Neural cell (in vitro differentiated cells): ENCODE measurements at regions not wholly inside any gene's neighbourhood (a gene's known extent, or its start where the extent isn't known, plus 50 kb on each side); places are given as distances from the start of the nearest gene placed in this dataset.
A peak's percentile ranks its signal among the peaks of the same experiment; 100 is the strongest.

Experiments used
- H2AFZ ChIP-seq: fragments of 200-600, 300-800 bp; sonication (generic), shearing (Covaris generic); 2 replicates; pipeline ENCODE4 v1.6.0; 2014; ENCODE audit warnings: low read depth, mild to moderate bottlenecking, antibody characterized with exemption, low read length, moderate library complexity
- H3F3A ChIP-seq: fragments of 200-600 bp; shearing (Covaris generic); 2 replicates; pipeline ENCODE4 v1.6.1; 2016; ENCODE audit warnings: mild to moderate bottlenecking, moderate library complexity, mixed read lengths, antibody characterized with exemption, low read length; ENCODE audit not compliant: insufficient read depth, poor library complexity, severe bottlenecking
- H3K27ac ChIP-seq: fragments of 200-600, 300-800 bp; sonication (generic), shearing (Covaris generic); 2 replicates; pipeline ENCODE4 v1.5.1; 2014; ENCODE audit warnings: mild to moderate bottlenecking, low read length, moderate library complexity
- H3K27me3 ChIP-seq: fragments of 300-800, 200-600 bp; sonication (generic), shearing (Covaris generic); 2 replicates; pipeline ENCODE4 v1.6.0; 2014; ENCODE audit warnings: mild to moderate bottlenecking, low read depth, low read length, moderate library complexity; ENCODE audit not compliant: insufficient read depth
- H3K36me3 ChIP-seq: fragments of 300-800, 200-600 bp; sonication (generic), shearing (Covaris generic); 2 replicates; pipeline ENCODE4 v1.5.1; 2014; ENCODE audit warnings: mild to moderate bottlenecking, antibody characterized with exemption, low read length, moderate library complexity; ENCODE audit not compliant: insufficient read depth
- H3K4me2 ChIP-seq: fragments of 300-800, 200-600 bp; sonication (generic), shearing (Covaris generic); 2 replicates; pipeline ENCODE4 v1.6.0; 2014; ENCODE audit warnings: mild to moderate bottlenecking, low read length
- H3K4me3 ChIP-seq: fragments of 300-800, 200-600 bp; sonication (generic), shearing (Covaris generic); 2 replicates; pipeline ENCODE4 v1.5.1; 2014; ENCODE audit warnings: mild to moderate bottlenecking, low read length, moderate library complexity
- H3K79me2 ChIP-seq: fragments of 200-600 bp; shearing (Covaris generic); replicated peaks from 2 replicates; pipeline ENCODE4 v1.6.0; 2014; ENCODE audit warnings: mild to moderate bottlenecking, low read length, moderate library complexity; ENCODE audit not compliant: insufficient read depth
- H3K9ac ChIP-seq: fragments of 300-800, 200-600 bp; sonication (generic), shearing (Covaris generic); 2 replicates; pipeline ENCODE4 v1.6.1; 2016; ENCODE audit warnings: mild to moderate bottlenecking, low read length, mixed read lengths
- H3K9me2 ChIP-seq: fragments of 200-600 bp; shearing (Covaris generic); 2 replicates; pipeline ENCODE4 v1.6.1; 2016; ENCODE audit warnings: mild to moderate bottlenecking, low read length, mixed read lengths; ENCODE audit not compliant: insufficient read depth
- H3K9me3 ChIP-seq: fragments of 200-600, 300-800 bp; sonication (generic), shearing (Covaris generic); 2 replicates; pipeline ENCODE4 v1.6.1; 2016; ENCODE audit warnings: mild to moderate bottlenecking, mixed run types, low read length, moderate library complexity, mixed read lengths
- H4K20me1 ChIP-seq: fragments of 200-600 bp; shearing (Covaris generic); 2 replicates; pipeline ENCODE4 v1.6.1; 2016; ENCODE audit warnings: mild to moderate bottlenecking, mixed run types; ENCODE audit not compliant: insufficient read depth
- CTCF ChIP-seq: fragments of 450-650 bp; IDR thresholded peaks from 2 replicates; pipeline ENCODE4 v1.5.1; 2014; ENCODE audit warnings: antibody characterized with exemption, mild to moderate bottlenecking, moderate library complexity; ENCODE audit not compliant: poor library complexity, severe bottlenecking
- EP300 ChIP-seq: fragments of 450-650 bp; conservative IDR thresholded peaks from 2 replicates; pipeline ENCODE4 v1.6.1; 2014; ENCODE audit warnings: antibody characterized with exemption, mild to moderate bottlenecking, moderate library complexity; ENCODE audit not compliant: poor library complexity, severe bottlenecking
- EZH2 ChIP-seq: fragments of 200-600, 300-800 bp; shearing (Covaris generic), sonication (generic); IDR thresholded peaks from 2 replicates; pipeline ENCODE4 v1.6.1; 2014; ENCODE audit warnings: antibody characterized with exemption, low read length, borderline replicate concordance, mild to moderate bottlenecking; ENCODE audit not compliant: insufficient read depth, poor library complexity, severe bottlenecking
- MXI1 ChIP-seq: fragments of 450-650 bp; conservative IDR thresholded peaks from 2 replicates; pipeline ENCODE4 v1.6.1; 2014; ENCODE audit warnings: antibody characterized with exemption, mild to moderate bottlenecking; ENCODE audit not compliant: poor library complexity, severe bottlenecking
- POLR2AphosphoS5 ChIP-seq: IDR thresholded peaks from 2 replicates; pipeline ENCODE4 v1.6.1; 2012
- RAD21 ChIP-seq: fragments of 450-650 bp; conservative IDR thresholded peaks from 2 replicates; pipeline ENCODE4 v1.6.1; 2014; ENCODE audit warnings: antibody characterized with exemption, mild to moderate bottlenecking, moderate library complexity
- REST ChIP-seq: IDR thresholded peaks from 2 replicates; pipeline ENCODE4 v1.6.1; 2012; ENCODE audit warnings: borderline replicate concordance
- SMC3 ChIP-seq: fragments of 450-650 bp; conservative IDR thresholded peaks from 2 replicates; pipeline ENCODE4 v1.6.1; 2014; ENCODE audit warnings: antibody characterized with exemption, mild to moderate bottlenecking, moderate library complexity; ENCODE audit not compliant: poor library complexity
- TAF1 ChIP-seq: IDR thresholded peaks from 2 replicates; pipeline ENCODE4 v1.6.1; 2012; ENCODE audit warnings: low read depth

DNA sequence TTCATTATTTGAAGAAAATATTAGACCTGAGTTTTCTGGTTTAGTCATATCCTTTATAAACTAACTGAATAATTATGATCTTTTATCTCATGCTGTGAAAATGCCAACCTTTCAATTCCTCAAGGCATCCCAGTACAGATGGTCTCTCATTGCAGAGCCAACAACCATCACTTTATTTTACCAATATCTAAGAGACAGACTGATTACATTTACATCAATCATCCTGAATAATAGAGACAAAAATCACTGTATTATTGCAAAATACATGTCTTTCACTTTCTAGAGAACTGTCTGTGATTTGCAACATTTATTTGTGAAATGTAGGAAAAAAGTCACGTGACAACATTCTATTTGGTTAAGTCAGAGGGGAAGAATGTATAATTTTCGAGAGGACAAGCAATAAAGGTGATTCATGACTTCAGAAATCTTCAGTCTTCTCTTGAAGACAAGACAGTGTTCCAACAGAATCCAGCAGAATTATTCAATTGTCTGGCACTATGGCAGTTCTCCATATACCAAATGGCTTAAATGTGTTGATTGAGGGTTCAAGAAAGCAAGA, 503.6 kb upstream of the SYT4 start:
- TF ChIP-seq MXI1 = no peak
- TF ChIP-seq EZH2 = no peak
- TF ChIP-seq CTCF = no peak
- TF ChIP-seq SMC3 = no peak
- TF ChIP-seq REST = no peak
- TF ChIP-seq EP300 = peak; percentile 85
- peak; percentile 74 for TF ChIP-seq POLR2AphosphoS5
- no peak for TF ChIP-seq RAD21
- TF ChIP-seq TAF1 = no peak
- no peak overlapping the region for H3K27ac ChIP-seq
- H3K9me3 ChIP-seq = no peaks in the 10 kb centered on the region
- no peaks in the 10 kb centered on the region for H3F3A ChIP-seq
- no peaks in the 10 kb centered on the region for H3K36me3 ChIP-seq
- H3K9me2 ChIP-seq = no peaks in the 10 kb centered on the region
- H2AFZ ChIP-seq = no peak overlapping the region
- H3K4me3 ChIP-seq = no peak overlapping the region
- no peaks in the 10 kb centered on the region for H3K79me2 ChIP-seq
- H4K20me1 ChIP-seq = no peaks in the 10 kb centered on the region
- H3K9ac ChIP-seq = no peak overlapping the region
- H3K4me2 ChIP-seq = no peak overlapping the region
- H3K27me3 ChIP-seq = no peaks in the 10 kb centered on the region

DNA sequence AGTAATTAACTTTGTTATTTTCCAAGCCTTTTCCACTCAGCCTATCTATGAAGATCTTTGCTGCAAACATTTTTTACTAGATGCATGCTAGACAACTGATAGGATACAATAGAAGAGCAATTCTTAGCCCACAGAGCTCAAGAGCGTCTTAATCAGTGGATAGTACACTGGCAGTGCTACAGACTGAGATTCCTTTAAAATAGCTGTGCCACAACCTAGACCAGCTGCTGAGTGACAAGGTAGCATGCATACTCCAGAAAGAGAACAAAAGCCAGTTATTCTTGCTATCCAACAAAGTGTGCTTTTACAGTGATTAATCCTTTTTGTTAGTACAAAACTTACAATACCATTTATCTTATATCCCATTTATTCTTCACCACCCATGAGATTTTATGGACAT, 507.9 kb upstream of the SYT4 start:
- H3K79me2 ChIP-seq = no peaks in the 10 kb centered on the region
- no peak overlapping the region for H3K9ac ChIP-seq
- peak overlapping the region; percentile 1 for H2AFZ ChIP-seq
- no peak overlapping the region for H3K4me2 ChIP-seq
- H3F3A ChIP-seq = no peaks in the 10 kb centered on the region
- H3K9me2 ChIP-seq = no peaks in the 10 kb centered on the region
- TF ChIP-seq RAD21 = no peak
- no peak for TF ChIP-seq MXI1
- TF ChIP-seq EP300 = no peak
- TF ChIP-seq REST = no peak
- TF ChIP-seq SMC3 = no peak
- TF ChIP-seq TAF1 = no peak
- no peak for TF ChIP-seq POLR2AphosphoS5
- no peak for TF ChIP-seq CTCF
- TF ChIP-seq EZH2 = no peak
- no peak overlapping the region for H3K4me3 ChIP-seq
- no peaks in the 10 kb centered on the region for H4K20me1 ChIP-seq
- no peaks in the 10 kb centered on the region for H3K27me3 ChIP-seq
- H3K9me3 ChIP-seq = no peaks in the 10 kb centered on the region
- no peaks in the 10 kb centered on the region for H3K36me3 ChIP-seq
- no peak overlapping the region for H3K27ac ChIP-seq
